Peyer's patch (tissue), 4 donors: ENCODE measurements at regions not wholly inside any gene's neighbourhood (a gene's known extent, or its start where the extent isn't known, plus 50 kb on each side); places are given as distances from the start of the nearest gene placed in this dataset.

ENCODE experiments used
- POLR2A ChIP-seq, 2 donors: fragments of 450-650 bp; IDR thresholded peaks; one replicate each; pipeline ENCODE4 v1.5.1; 2017; ENCODE audit warnings: antibody characterized with exemption in 2 of 2, mild to moderate bottlenecking in 2 of 2, moderate library complexity in 2 of 2
- TF ChIP-seq, protein P1 (sequence below), 6 experiments: fragments of 450-650 bp in 4 of 6; fragments of 200-600 bp in 2 of 6; sonication (generic) in 1 of 6; IDR thresholded peaks; one replicate each; pipeline ENCODE4 v1.5.1; 2017 to 2019; ENCODE audit warnings: antibody characterized with exemption in 6 of 6, mild to moderate bottlenecking in 3 of 6, moderate library complexity in 1 of 6

DNA sequence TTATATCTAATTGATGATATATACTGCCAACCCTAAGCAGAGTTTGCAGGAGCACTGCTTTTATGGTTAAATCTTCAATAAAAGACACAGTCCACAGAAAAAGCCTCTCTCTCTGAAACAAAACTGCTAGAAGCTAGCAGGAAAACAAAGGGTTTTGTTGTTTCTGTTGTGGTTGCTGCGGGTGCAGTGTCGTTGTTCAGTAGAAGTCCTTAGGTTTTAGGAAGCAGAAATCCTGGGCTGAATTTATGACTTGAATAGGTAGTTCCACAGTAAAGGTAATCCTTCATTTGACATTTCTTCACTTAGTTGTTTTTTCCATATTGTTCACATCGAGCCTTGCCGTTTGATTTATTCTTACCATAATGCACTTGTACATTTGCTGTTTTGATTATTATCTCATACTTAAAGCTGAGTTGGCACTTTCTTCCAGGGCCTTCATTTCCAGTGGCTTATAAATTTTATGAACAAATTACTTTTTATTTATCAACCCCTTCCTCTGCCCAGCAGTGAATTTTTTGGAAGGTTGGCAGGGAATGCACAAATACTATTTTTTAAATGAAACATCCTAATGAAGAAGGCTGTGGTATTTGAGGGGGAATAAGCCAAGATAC lies 209.6 kb upstream of the SLC30A5 start:
- TF ChIP-seq, protein P1, sequence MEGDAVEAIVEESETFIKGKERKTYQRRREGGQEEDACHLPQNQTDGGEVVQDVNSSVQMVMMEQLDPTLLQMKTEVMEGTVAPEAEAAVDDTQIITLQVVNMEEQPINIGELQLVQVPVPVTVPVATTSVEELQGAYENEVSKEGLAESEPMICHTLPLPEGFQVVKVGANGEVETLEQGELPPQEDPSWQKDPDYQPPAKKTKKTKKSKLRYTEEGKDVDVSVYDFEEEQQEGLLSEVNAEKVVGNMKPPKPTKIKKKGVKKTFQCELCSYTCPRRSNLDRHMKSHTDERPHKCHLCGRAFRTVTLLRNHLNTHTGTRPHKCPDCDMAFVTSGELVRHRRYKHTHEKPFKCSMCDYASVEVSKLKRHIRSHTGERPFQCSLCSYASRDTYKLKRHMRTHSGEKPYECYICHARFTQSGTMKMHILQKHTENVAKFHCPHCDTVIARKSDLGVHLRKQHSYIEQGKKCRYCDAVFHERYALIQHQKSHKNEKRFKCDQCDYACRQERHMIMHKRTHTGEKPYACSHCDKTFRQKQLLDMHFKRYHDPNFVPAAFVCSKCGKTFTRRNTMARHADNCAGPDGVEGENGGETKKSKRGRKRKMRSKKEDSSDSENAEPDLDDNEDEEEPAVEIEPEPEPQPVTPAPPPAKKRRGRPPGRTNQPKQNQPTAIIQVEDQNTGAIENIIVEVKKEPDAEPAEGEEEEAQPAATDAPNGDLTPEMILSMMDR (IDR thresholded peaks at IDR 0.05), result no peak
- no peak for TF ChIP-seq POLR2A (IDR thresholded peaks at IDR 0.05)
